HS-27A (cell line): ENCODE measurements at regions not wholly inside any gene's neighbourhood (a gene's known extent, or its start where the extent isn't known, plus 50 kb on each side); places are given as distances from the start of the nearest gene placed in this dataset.

ENCODE experiments used
- DNase-seq: peaks from one replicate; pipeline ENCODE4 v3.0.0-alpha.2; 2012; ENCODE audit warnings: low read depth, missing footprints

DNA sequence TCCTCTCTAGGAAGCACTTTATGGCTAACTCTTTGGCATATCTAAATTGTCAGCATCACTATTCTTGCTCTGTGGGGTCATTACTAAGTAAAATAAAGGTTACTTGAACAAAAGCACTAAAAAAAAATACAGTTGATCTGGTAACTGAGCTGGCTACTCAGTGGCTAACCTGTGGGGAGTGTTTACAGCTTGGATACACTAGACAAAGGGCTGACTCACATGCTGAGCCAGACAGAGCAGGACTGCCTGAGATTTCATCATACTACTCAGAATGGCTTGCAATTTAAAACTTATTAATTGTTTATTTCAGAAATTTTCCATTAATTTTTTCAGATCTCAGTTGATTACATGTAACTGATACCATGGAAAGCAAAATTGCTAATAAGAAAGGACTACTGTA, 1690.4 kb upstream of the SLC39A10 start:
- DNase-seq, result no peak

DNA sequence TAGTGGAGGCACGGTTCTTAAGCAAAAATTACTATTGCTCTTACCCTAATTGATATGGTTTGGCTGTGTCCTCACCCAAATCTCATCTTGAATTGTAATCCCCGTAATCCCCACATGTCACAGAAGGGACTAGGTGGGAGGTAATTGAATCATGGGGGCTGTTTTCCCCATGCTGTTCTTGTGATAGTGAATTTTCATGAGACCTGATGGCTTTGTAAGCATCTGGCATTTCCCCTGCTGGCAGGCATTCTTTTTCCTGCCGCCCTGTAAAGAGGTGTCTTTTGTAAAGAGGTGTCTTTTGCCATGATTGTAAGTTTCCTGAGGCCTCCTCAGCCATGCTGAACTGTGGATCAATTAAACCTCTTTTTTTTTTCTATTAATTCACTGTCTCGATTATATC, 1691.8 kb upstream of the SLC39A10 start:
- DNase-seq, result no peak

DNA sequence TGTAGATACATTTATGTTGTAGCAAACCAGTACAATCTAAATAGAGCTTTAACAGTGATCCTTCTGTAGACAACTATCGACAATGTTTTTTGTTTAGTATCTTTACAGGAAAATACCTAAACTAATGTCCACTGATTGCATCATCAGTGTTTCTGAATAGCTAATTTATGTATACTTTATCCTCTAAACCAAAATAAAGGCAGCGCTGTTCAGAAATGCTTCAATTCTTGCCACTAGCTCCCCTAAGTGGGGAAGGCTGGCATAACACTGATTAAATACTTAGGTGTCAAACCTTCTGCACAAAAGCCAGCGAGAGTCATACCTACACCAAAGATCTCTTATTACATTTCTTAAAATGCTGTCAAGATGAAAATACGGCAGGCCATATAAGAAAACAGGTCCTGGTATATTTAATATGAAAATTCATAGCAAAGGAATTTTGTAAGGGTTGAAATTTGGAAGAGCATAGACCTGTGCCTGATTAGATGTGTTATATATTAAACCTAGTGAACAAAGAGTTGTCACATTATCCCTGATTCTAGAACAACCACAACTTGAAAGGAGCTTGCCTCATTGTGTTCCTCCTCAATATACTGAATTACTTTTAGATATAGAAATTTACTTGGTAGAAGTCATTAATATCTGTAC, 1693.4 kb upstream of the SLC39A10 start:
- no peak for DNase-seq

DNA sequence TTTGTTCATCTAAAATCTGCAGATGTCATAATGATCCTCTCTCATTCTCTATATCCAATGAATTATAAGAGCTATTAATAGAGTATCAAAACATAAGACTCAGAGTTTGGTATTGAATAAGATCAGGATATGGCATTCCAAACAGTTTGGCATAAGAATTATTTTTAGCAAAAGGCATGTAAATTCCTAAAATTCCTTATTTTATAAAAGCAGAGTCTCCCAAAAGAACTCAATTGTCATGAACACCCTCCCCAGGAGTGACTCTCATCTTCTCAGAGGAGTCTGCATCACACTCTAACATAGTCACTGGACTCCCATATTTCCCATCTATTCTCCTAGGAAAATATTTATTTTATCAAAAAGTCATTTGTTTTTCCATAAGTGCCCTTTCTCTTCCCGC, 1710.2 kb upstream of the SLC39A10 start:
- DNase-seq, result no peak

DNA sequence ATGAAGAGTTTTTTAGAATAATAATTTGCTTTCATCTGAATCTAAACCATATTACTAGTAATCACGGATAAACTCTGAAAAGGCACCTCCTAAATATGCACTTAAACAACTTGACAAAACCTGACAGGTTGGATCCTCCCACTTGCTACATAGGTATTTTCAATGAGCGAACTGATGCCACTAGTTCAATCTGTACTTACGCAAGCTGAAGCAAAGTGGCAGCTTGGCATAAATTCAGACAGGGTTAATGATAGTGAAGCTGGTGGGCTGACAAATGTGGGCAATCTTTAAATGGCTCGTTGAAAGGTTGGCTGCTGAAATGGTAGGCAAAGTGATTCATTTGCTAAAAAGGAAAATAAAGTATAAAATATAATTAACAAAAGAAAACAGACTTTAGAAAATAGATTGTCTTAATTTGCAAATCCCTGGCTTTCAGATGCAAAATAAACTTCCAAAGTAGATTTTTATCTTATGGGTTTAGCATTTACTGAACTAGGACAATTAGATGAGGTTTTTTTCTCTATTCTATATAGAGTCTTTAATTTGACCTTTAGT, 1713.5 kb upstream of the SLC39A10 start:
- DNase-seq, result no peak

DNA sequence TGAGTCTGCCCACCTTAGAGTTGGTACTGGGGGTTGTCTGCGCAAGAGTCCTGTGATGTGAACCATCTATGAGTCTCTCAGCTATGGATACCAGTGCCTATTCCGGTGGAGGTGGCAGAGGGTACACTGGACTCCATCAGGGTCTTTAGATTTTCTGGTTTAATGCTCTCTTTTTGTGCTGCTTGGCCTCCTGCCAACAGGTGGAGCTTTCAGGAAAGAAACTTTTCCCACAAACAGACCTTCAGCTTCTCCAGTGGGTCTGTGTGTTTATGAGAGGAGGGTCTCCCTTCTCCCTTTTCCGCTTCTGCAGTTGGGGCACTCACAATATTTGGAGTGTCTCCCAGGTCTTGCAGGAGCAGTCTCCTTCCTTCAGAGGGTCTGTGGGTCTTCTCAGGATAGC, 1721.9 kb upstream of the SLC39A10 start:
- no peak for DNase-seq

DNA sequence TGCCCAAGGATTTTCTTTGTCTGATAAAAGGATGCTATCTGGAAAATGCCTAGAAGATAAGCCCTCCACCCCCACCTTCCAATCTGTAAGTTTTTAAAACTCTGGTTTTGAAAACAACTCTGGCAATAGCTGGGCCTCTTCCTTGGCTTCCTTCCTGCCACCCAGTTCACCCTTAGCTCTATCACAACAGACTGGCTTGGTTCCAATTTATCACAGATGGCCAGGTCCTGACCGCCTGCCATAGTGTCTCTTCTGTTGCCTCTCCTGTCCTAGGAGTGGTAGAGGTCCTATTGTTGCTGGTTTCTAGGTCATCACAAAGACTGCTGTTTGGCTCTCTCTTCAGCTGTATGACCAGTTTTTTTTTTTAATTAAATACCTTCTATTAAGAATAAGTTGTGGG, 1727.9 kb upstream of the SLC39A10 start:
- DNase-seq, result no peak

DNA sequence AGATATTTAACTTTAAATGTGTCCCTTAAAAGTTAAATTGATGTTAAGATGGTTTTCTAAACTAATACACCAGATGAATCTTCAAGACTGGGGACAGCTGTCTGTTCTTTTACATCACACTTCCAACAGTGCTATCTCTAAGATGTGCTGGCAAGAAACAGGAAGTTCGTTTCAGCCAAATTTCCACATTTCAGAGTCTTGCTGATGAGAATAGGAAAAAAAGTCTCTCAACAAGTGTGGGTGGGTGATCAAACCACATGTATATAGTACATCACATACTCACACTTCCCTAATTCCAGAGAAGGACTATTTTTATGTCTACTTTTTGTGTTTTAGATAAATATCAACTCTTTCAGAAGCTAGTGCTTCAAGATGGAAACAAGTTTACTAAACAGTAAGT, 1712.8 kb upstream of the TMEFF2 start:
- DNase-seq, result no peak

DNA sequence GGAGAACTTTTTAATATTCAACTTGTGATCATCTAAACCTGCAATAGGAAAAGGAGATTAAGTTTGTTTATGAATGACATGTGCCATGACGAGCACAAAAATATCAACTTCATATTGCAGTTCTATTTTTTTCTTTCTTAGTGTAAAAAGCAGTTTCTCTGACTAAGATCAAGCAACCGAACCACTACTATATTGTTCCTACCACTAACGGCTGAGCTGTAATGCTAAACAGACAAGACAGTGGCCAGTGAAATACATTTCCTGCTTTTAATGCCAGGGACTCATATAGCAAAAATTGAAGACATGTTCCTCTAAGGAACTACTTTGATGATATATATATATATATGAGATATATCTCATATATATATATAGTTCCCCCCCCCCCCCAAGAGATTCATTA, 1705.6 kb upstream of the TMEFF2 start:
- DNase-seq, result no peak

DNA sequence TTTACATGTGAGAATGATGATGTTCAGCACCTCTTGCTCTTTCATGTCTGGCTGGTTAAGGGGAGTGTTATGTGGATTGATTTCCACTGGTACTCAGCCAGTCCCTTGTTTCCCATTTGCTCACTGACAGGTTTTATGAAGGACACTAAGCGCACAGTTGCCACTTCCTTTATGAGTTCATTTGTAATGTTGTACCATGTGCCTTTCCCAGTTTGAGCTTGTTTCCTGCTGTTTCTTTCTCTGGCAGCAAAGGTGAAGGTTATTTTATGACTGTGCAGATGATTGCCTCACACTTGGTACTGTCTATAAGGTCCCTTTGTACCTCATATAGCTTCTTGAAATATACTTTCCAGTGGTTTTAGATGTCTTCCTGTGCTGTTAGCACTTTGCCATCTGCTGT, 1700.5 kb upstream of the TMEFF2 start:
- DNase-seq, result no peak

DNA sequence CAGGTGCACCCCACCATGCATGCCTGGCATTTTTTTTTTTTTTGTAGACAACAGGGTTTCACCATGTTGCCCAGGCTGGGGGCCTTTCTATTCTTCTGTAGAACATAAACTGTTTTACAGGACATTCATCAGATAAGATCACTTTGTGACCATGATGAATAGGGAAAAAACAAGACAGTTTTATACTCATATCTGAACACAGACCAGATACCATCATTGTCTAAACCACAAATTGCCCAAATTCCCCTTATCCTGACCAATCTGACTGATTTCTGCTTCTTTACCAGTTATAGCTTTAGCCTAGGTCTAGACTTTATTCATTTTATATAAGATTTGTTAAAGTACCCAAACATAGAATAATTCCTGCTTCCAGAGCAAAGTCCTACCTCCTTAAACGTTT, 1699.3 kb upstream of the TMEFF2 start:
- DNase-seq, result no peak

DNA sequence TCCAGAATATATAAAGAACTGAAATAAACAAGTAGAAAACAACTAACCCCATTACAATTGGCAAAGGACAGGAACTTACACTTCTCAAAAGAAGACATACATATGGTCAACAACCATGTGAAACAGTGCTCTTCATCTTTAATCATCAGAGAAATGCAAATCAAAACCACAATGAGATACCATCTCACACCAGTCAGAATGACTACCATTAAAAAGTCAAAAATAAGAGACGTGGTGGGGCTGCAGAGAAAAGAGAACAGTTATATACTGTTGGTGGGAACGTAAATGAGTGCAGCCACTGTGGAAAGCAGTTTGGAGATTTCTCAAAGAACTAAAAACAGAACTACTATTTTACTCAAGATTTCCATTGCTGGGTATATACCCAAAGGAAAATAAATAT, 1696.3 kb upstream of the TMEFF2 start:
- no peak for DNase-seq

DNA sequence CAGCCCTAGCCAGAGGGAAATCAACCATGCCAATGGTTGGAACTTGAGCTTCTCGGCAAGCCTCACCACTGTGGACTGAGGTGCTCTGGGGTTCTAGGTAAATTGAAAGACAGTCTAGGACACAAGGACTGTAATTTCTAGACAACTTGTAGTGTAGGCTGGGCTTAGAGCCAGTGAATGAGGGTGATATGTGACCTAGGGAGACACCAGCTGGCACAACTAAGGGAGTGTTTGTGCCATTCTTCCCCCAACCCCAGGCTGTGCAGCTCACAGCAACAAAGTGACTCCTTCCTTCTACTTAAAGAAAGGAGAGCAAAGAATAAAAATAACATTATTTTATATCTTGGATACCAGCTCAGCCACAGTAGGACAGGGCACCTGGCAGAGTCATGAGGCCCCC, 1690.7 kb upstream of the TMEFF2 start:
- DNase-seq, result no peak

DNA sequence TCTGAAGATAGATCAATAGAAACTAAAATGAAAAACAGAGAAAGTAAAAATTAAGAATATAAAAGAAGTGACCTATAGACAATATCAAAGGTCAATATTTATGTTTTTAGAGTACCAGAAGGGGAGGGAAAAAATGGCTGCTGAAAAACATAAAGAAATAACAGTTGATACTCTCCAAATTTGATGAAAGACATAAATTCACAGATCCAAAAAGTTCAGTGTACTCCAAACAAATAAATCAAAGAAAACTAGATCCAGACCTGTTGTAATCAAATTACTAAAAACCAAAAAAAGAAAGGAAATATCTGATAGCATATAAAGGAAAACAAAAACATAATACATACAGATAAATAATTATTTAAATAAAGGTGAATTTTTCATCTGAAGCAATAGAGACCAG, 1689.1 kb upstream of the TMEFF2 start:
- DNase-seq, result no peak

DNA sequence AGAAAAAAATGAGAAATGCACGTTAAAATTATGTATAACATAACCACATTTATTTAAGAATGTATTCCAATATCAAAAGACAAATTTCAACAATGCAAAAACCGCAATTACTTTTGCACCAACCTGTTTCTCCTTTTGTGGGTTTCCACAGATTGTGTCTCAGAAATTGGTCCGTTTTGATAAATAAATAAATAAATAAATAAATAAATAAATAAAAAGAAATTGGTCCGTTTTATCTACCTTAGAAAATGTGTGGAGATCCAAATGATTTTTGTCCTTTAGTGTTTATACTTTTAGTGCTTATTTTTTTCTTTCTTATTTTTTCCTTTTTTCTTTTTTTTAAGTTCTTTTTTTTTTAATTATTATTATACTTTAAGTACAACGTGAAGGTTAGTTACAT, 1682.2 kb upstream of the TMEFF2 start:
- no peak for DNase-seq

DNA sequence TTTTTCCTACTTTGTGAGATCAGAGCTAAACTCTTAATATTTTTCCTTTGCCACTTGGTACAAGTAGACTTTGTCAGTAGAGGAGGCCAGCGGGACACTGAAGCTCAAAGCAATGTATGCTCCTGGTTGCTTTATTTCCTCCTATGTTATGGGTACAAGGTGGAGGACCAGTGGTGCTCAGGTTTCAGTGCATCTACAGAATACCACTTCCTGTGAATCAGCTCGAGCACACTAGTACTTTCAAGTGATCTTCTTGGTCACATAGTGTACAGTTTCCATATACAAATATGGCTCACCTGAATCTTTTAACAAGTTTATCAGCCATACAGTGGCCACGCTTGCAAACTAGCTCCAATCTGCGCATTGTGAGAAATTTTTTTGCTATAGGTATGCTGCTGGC, 1674.8 kb upstream of the TMEFF2 start:
- no peak for DNase-seq

DNA sequence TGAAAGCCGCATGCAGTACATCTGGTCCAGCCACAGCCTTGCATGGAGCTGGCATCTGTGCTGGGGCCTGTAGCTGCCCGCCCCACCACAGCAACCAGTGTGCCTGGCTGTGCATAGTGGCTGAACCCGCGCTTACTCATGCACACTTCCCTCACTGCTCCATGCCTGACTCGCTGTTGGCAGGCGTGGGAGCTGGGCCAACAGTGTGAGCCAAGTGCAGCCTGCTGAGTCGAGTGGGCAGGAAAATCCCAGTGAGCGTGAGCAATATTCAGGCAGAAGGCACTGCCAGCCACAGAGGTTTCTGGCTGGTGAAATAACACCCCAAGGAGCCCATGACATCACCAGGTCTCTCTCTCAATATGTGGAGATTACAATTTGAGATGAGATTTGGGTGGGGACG, 1674.1 kb upstream of the TMEFF2 start:
- no peak for DNase-seq

DNA sequence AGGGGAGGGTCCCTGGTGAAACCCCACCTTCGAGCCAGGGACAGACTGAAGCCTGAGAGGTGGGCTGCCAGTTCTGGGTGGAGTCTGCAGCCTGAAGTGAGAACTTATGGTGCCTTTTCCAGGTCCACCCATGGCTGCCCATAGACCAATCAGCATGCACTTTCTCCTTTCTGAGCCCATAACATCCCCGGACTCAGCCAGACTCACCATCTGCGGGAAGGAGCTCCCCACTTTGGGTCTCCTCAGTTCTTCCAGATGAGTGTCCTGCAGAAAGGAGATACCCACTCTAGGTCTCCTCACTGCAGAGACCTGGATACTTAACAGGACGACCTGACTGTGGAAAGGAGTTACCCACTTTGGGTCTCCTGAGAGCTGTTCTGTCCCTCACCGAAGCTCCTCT, 1673.4 kb upstream of the TMEFF2 start:
- DNase-seq, result no peak

DNA sequence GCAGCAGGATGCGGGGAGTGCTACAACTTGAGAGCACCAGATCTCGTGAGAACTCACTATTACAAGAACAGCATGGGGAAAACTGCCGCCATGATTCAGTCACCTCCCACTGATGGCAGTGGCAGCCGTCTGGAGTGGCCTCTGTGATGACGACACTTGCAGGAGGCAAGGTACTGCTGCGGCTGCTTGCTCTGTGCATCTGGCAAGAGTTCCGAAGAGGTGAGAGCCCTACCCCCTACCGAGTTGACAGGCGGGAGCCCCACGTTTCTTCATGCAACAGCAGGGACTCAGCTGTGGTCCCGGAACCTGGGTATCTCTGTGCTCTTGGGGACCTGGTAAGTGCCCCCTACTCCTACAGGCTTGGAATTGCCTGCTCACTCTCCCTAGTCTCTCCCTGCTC, 1672.7 kb upstream of the TMEFF2 start:
- no peak for DNase-seq

DNA sequence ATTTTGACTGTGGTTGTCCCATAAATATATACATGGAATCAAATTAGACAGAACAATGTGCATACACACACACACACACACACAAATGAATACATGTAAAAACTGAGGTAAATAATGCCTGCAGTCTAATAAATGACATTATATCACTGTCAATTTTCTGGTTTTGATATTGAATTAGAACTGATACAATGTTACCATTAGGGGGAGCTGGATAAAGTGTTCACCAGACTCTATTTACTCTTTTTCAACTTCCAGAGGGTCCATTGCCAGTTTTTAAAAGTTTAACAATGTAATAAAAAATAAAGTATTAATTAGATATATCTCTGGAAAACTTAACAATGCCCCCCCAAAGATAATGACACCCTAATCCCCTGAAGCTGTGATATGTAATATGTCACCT, 1666.8 kb upstream of the TMEFF2 start:
- DNase-seq, result no peak

DNA sequence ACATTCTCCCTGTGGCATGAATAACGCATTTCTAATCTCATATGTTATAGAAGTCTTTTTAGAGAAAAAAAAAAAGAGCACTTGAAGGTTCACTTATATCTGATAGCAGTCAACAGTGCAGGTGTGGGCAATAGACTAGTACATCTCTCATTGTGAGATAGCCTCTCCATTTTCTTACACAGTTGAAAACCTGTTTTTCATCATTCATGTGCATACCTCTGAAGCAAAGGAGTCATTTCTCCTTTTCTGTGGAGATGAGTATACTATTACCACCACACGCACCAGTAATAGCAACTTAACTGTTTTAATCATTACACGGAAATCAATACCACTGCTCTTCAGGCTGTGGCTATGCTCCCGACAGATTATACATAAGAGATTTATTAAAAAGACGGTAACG, 1653.3 kb upstream of the TMEFF2 start:
- no peak for DNase-seq

DNA sequence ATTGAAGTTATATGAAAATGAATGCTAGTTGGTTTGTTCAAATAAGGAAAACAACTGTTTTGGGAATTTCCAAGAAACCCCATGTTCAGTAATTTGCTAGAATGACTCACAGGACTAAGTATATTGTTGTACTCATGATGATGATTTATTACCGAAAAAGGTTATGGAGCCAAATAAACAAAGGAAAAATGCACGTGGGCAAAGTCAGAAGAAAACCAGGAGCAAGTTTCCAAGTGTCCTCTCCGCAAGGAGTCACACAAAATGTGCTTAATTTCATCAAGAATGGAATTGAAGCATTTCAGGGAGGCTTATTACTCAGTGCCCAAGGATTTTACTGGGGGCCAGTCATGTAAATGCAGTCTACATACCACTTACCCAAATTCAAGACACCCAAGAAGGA, 1652.4 kb upstream of the TMEFF2 start:
- no peak for DNase-seq

DNA sequence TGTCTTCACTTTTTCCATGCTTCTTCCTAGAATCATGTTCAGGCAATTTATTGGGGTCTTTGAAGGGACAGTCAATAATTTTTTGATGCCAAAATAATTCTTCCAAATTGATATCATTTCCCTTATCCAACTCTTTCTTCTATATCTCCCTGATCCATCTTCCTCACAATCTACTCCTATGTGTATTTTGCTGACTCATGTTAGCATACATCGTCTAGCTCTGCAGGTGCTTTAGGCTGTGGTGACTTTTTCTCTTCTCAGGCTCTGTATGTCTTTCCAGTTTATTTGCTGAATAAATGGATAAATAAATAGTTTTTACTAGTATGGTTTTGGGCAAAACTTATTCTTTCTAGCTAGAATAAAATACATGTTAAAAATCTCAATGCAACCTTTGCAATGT, 1650.9 kb upstream of the TMEFF2 start:
- DNase-seq, result no peak

DNA sequence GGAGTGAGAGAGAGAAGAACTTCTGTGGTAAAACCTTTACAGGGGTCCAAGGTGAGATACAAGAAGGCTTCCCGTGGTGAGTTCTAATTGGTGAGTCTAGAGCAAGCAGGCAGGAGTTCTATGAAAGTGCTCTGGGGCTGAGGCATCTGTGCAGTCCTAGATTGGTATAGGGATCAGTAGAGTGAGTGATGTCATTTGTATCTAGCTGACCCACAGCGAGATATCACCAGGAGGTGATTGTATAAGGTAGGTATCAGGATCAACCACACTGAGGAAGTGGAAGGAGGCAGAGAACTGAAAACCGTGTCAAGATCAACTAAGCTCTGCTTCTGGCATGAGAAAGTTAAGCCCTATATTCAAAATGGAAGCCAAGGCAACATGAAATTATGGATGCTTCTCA, 1648.9 kb upstream of the TMEFF2 start:
- DNase-seq, result no peak
